ENCODE measurements at regions not wholly inside any gene's neighbourhood (a gene's known extent, or its start where the extent isn't known, plus 50 kb on each side); places are given as distances from the start of the nearest gene placed in this dataset.

- FAIRE-seq (no peak), DNase-seq (ENCODE audit: insufficient read length, low spot score) (no peak)
These were observed 356.5 kb downstream of the ZIC4 start for GRCh38 chr3:147049821-147050220.

DNA sequence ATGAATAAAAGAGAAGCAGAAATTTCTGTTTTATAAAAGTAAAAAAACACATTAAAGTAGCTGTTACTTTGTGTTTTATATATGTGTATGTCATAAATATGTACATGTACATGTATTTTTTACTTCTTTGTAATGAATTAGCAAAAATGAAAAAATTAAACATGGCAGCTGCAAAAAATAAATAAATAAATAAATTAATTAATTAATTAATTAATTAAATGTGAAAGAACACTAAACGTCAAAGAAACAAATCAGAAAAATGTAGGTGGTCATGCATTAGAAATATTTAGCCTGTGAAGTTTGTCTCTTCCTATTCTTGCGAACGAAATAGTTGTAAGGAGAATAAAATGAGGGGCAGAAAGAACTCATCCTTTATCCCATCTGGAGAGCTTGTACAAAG lies 357.0 kb downstream of the ZIC4 start:
- no peak for FAIRE-seq
- no peak for DNase-seq (ENCODE audit: insufficient read length, low spot score)

GRCh38 chr3:147046916-147047315 lies 359.4 kb downstream of the ZIC4 start:
- FAIRE-seq = no peak

DNA sequence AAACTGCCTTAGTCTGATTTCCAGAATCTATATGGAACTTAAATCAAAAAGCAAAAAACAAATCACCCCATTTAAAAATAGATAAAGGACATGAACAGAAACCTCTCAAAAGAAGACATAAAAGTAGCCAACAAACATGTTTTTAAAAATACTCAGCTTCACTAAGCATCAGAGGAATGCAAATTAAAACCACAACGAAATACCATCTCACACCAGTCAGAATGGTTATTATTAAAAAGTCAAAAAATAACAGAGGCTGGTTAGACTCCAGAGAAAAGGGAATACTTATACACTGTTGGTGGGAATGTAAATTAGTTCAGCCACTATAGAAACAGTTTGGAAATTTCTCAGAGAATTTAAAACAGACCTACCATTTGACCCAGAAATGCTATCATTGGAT lies 367.9 kb downstream of the ZIC4 start:
- no peak for DNase-seq (ENCODE audit: insufficient read length, low spot score)
- no peak for FAIRE-seq

More at GRCh38 chr3:147046916-147047315, 359.4 kb downstream of the ZIC4 start:
- no peak for DNase-seq (ENCODE audit: insufficient read length, low spot score)

- no peak for DNase-seq (ENCODE audit: insufficient read length, low spot score)
- no peak for FAIRE-seq
These were observed 372.0 kb downstream of the ZIC4 start for GRCh38 chr3:147034359-147034758.

DNA sequence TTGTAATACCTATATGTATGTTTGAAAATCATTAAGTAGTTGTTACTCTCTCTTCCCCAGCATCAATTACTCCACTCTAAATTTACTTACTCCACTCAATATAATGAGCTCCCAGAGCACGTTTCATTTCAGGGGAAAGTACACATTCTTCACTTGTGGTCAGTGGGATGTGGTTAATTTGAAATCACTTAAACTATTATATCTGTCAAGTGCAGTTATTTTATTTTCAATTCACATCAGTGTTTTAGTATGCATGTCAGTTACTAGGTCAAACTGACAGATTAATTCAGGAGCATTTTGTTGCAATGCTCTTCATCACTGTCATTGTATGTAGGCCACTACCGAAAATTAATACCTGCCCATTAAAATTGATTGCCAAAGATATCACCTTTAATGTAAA lies 376.1 kb downstream of the ZIC4 start:
- DNase-seq (ENCODE audit: insufficient read length, low spot score) (no peak), FAIRE-seq (no peak)

- DNase-seq (ENCODE audit: insufficient read length, low spot score) = no peak
- no peak for FAIRE-seq
These were observed 391.0 kb downstream of the ZIC4 start for GRCh38 chr3:147015334-147015733.

DNA sequence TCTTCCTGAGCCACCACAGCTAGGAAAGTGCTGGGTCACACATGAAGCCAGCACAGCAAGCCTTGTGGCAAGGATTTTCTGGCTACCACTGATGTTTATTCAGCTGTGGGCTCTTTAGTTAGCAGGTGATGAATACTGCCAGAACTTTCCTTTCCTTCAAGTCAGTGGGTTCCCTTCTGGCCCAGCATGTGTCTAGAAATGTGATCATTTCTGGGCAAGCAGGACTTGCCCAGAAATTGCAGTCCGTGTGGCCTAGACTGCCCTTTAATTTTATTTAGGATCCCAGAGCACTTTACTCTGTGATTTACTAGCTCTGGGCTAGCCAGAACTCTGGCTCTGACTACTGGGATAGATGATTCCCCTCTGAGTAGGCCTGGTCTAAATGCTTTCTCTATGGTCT lies 397.5 kb downstream of the ZIC4 start:
- DNase-seq (ENCODE audit: insufficient read length, low spot score) = no peak
- no peak for FAIRE-seq

DNA sequence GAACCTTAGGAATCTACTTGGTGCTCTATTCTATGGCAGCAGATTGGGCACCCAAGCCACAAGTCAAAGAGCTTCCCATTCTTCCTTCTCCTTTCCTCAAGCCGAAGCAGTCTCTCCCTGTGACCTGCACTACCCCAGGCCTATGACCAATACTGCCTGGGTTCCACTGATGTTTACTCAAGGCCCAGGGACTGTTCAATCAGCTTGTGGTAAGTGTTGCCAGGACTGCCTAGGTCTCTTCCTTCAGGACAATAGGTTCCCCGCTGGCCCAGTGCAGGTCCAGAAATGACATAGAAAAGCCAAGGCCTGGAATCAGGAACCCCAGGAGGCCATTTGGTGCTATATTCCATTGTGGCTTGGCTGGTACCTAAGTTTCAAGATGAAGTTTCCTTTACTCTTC lies 397.9 kb downstream of the ZIC4 start:
- no peak for DNase-seq (ENCODE audit: insufficient read length, low spot score)
- no peak for FAIRE-seq

- FAIRE-seq = no peak
These were observed 398.6 kb downstream of the ZIC4 start for GRCh38 chr3:147007736-147008245.

GRCh38 chr3:147002721-147003120 lies 397.6 kb upstream of the PLSCR5 start:
- no peak for FAIRE-seq
- DNase-seq (ENCODE audit: insufficient read length, low spot score) = no peak

More at GRCh38 chr3:147007736-147008245, 398.6 kb downstream of the ZIC4 start:
- no peak for DNase-seq (ENCODE audit: insufficient read length, low spot score)

GRCh38 chr3:147000274-147000673 lies 395.1 kb upstream of the PLSCR5 start:
- DNase-seq (ENCODE audit: insufficient read length, low spot score) = no peak
- no peak for FAIRE-seq

DNA sequence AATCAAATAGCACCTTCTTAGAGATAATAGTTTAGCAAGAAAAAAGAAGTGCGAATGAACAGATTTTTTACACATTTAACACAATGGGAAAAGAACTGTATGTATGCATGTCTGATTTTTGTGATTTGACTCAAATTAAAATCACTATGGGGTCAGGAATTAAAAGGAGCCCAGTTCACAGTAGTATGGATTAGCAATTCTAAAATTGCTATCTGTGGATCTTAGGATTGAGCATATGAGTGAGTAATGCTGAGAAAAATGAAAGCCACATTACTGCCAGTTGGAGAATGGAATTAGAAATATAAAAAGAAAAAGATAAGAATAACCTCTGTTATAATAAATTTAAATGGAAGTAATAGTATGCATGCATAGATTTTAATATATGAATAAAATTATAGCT lies 386.8 kb upstream of the PLSCR5 start:
- FAIRE-seq = no peak
- DNase-seq (ENCODE audit: insufficient read length, low spot score) = no peak

DNA sequence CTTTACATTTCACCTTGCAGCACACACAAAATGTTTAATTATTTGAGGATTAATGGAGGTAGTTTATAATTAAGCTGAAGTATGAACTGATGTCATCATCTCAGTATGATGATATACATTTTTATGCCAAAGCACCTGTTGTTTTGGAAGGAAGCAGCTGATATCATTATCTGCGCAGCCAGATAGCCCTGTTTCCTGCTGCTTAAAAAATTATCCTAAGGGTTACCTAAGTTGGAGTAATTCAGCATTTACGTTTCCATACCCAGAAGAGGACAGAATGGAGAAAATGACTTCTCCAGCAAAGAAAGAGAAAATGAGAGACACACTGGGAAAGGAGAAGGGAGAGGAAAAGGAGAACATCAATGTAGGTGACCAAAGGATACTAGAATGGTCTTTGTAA lies 370.3 kb upstream of the PLSCR5 start:
- DNase-seq (ENCODE audit: insufficient read length, low spot score) (no peak), FAIRE-seq (no peak)

DNA sequence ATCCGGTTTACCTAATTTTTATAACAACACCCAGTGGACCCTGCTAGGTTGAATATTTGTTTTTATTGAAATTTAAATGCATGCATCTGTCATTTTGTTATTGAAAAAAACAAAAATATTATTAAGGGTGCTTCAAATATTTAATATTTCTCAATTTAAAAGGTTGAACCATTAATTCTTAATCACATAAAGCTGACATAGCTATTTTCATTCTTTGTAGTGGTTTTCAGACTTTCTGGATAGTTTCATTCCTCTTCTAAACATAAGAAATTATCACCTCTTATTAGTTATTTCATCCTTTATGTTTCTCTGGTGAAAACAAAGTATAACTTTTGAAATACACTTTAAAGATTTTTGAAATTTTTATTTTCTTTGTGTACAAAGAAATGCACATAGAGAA lies 369.9 kb upstream of the PLSCR5 start:
- FAIRE-seq = no peak

DNA sequence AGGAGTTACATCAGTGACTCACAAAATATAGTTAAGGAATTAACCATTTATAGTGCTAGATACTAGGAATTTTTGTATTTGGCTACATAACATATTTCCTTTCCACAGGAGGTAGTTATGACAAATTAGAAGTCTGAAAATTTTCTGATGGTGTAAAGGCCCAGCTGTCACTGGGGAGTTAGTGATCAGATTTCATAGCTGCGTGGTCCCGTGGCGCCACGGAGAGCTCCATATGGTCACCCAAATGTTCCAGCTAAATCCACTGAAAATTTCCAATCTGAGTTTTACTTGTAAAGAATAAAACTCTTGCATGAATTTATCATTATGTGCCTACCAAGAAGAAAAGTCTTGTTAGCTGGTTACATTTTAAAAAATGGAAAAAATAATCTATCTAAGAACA lies 368.9 kb upstream of the PLSCR5 start:
- FAIRE-seq (no peak), DNase-seq (ENCODE audit: insufficient read length, low spot score) (no peak)

More for the DNA sequence above, 369.9 kb upstream of the PLSCR5 start:
- DNase-seq (ENCODE audit: insufficient read length, low spot score) = no peak

DNA sequence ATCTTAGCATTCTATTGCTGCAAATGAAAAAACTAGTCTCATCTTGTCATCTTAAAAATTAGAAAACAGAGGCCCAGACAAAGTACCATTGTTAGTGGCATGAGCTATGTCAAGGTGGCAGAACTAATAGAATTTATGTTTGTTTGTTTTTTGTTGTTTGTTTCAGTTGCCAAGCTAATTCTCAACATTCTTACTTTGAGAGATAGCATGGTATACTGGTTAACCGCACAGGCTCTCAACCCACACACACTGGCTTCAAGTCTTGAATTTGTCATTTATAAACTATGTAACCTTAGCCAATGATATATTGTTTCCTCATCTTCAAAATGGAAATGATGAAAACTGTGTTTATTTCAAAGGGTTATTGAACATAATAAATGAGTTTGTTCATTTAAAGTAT lies 367.6 kb upstream of the PLSCR5 start:
- FAIRE-seq (no peak), DNase-seq (ENCODE audit: insufficient read length, low spot score) (no peak)

DNA sequence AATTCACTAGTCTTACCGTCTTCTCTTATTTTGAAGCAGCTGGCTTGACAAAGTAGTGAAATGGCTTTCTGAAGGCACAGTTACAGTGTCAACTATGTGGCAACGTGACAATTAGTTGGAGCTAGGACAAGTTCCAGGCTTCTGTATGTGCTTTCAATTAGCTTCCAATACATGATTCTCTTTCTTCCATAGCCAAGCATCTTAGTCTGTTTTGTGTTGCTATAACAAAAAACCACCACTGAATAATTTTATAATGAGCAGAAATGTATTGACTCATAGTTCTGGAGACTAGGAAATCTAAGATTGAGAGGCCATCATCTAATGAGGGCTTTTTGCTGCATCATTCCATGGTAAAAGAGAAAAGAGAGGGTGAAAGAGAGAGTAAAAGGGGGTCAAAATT lies 365.1 kb upstream of the PLSCR5 start:
- FAIRE-seq (no peak), DNase-seq (ENCODE audit: insufficient read length, low spot score) (no peak)

DNA sequence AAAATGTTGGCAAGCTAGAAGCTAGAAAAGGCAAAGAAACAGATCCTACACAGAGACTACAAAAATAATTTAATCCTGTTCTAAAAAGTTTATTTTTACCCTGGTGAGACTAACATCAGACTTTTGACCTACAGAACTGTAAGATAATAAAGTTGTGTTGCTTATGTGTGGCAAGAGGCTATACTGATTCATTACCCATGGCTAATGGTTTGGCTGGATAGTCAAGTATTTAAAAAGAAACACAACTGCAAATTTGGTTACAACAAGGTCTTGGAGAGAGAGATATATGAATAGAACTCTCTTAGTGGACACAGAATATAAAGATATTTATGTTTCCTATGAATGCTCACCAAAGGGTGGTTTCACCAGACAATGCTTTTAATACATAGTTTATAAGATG lies 364.2 kb upstream of the PLSCR5 start:
- no peak for DNase-seq (ENCODE audit: insufficient read length, low spot score)
- FAIRE-seq = no peak

GRCh38 chr3:146968204-146968651 lies 363.1 kb upstream of the PLSCR5 start:
- DNase-seq (ENCODE audit: insufficient read length, low spot score) (no peak), FAIRE-seq (no peak)

DNA sequence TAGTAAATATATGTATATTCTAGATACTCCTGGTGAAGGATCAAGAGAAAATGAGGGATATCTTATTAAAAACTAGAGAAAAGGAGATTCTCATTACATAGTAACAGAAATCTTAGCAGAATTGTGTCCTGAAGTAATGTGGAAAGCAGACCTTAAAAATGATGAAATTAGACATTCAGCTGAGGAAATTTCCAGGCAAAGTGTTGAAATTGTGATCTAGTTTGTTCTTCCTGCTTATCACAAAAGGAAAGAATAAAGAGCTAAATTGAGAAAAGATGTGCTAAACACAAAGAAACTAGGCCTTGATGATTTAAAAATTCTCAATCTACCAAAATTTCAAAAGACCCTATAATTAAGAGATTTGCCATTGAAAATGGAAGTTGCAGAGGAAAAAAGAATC lies 362.6 kb upstream of the PLSCR5 start:
- FAIRE-seq (no peak), DNase-seq (ENCODE audit: insufficient read length, low spot score) (no peak)

DNA sequence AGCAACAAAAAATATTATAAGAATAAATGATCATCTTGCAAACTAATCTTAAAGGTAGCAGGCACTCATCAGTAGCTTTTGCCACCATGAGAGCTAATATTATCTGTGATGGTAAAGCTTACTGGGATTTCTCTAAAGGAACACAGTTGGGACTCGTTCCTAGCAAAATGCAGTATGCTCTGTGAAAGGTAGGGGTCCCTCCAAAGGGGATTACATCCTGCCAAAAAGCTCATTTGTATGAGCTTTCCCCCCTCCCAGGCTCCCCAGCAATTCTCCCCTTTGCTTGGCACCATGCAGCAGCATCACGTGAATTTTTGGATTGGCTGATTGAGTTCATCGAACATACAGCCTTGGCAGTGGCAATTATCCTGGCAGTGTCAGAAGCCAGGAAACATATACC lies 361.0 kb upstream of the PLSCR5 start:
- FAIRE-seq (no peak), DNase-seq (ENCODE audit: insufficient read length, low spot score) (no peak)

GRCh38 chr3:146953511-146953981 lies 348.4 kb upstream of the PLSCR5 start:
- no peak for FAIRE-seq
- DNase-seq (ENCODE audit: insufficient read length, low spot score) = no peak
